ENCODE measurements at regions not wholly inside any gene's neighbourhood (a gene's known extent, or its start where the extent isn't known, plus 50 kb on each side); places are given as distances from the start of the nearest gene placed in this dataset.
A peak's percentile ranks its signal among the peaks of the same experiment; 100 is the strongest.

DNA sequence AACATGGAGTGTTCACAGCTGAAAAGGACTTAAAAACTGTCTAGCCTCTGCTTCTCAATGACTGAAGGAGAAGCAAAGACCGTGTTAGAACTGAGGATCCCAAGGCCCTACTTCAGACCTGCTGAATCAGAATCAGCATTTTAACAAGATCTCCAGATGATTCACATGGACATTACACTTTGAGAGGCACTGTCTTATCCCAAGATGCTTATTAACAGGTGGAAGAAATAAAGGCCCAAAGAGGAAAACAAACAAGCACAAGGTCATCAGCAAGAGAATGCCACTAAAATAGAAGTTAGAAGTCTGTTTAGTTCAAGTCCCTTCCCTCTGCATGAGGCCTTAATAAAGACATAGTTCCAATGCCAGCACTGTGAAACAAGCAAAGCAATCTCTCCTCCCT, 191.4 kb upstream of the BCL6 start:
- Histone ChIP-seq H3K36me3 (ENCODE audit: control insufficient read depth in 3 of 3, insufficient read depth in 3 of 3, low read length in 3 of 3) (no peaks in the 10 kb centered on the region), H3K4me3 (ENCODE audit: low read length in 3 of 3) (no peak overlapping the region), H3K27ac (ENCODE audit: low read depth, low read length) (peak overlapping the region; percentile 79), H3K4me1 (ENCODE audit: control insufficient read depth in 3 of 3, insufficient read depth in 3 of 3, low read length in 3 of 3) (peaks cover 15 to 24% (median 18%) of the 10 kb centered on the region in 3 donors), H3K9me3 (ENCODE audit: control insufficient read depth in 3 of 3, low read length in 3 of 3) (no peaks in the 10 kb centered on the region), H3K9ac (ENCODE audit: low read depth in 1 of 3, low read length in 3 of 3) (no peak overlapping the region), H3K27me3 (ENCODE audit: control insufficient read depth in 3 of 3, insufficient read depth in 3 of 3, low read length in 3 of 3) (no peaks in the 10 kb centered on the region)

DNA sequence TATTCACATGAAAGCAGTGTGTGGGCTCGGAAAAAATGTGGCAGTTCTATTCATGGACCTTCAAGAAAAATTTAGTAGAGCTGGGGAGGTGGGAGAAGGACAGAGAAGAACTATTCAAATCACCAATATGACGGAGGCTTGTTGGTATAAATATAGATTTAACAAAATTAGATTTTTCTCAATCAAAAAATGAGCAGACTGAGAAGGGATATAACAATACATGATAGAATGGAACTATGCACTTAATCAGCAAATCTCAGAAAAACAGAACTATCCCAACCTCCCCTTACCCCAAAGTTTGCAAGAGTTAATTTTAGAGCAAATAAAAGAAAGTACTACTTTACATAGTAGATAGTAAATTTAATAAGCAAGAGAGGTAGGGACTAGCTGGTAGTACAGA, 194.6 kb upstream of the BCL6 start:
- Histone ChIP-seq H3K4me3 (ENCODE audit: low read length in 3 of 3) (no peak overlapping the region), H3K27me3 (ENCODE audit: control insufficient read depth in 3 of 3, insufficient read depth in 3 of 3, low read length in 3 of 3) (no peaks in the 10 kb centered on the region), H3K9ac (ENCODE audit: low read depth in 1 of 3, low read length in 3 of 3) (no peak overlapping the region), H3K9me3 (ENCODE audit: control insufficient read depth in 3 of 3, low read length in 3 of 3) (no peaks in the 10 kb centered on the region), H3K27ac (ENCODE audit: low read depth, low read length) (no peak overlapping the region), H3K36me3 (ENCODE audit: control insufficient read depth in 3 of 3, insufficient read depth in 3 of 3, low read length in 3 of 3) (no peaks in the 10 kb centered on the region), H3K4me1 (ENCODE audit: control insufficient read depth in 3 of 3, insufficient read depth in 3 of 3, low read length in 3 of 3) (peaks cover 22 to 36% (median 30%) of the 10 kb centered on the region in 3 donors)

DNA sequence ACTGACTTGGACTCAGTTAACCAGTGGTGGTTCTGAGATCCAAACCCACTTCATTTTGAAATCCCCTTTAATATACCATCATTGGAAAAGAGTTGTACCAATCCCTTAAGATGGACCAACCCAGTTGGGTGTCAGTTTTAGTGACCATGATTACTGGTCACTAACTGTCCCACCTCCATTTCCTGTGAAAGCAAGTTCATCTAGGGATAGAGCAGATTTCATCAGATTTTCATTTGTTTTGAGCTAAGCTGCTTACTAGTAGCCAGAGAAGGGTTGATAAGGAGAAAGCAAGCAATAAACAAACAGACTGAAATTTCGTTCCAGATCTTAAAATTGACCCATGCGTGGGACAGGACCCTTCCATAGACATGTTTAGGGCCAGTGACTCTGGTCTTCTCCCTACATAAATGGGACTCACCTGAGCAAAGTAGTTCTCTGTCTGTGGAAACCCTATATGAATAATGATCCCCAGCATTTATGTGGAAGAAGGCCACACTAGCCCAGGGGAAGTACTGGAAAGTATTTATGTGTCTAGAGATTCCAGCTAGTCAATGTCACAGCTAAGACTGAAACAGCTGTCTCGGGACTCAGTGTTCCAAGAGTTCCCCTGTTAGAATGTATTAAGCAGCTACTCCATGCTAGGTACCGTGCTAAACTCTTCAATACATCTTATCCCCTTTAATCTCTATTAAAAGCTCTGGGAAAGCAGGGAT, 196.0 kb upstream of the BCL6 start:
- peak overlapping the region; percentile 82 for H3K27ac ChIP-seq (ENCODE audit: low read depth, low read length)
- no peak overlapping the region for H3K9ac ChIP-seq (ENCODE audit: low read depth in 1 of 3, low read length in 3 of 3)

DNA sequence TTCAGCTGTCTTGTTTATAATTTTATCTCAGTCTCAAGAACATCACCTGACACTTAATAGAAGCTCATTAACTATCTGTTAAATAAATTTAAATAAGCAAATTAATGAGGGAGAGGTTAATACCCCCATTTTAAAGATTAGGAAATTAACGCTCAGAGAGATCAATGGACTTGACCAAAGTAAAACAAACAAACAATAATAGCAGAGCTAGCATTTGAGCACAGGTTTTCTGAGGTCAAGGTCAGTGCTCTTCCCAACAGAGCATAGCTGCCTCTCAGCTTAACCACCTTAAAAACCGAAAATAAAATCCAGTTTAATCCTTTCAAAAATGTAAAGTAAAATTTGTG, 196.6 kb upstream of the BCL6 start:
- Histone ChIP-seq H3K27ac (ENCODE audit: low read depth, low read length) (peak overlapping the region; percentile 82), H3K9me3 (ENCODE audit: control insufficient read depth in 3 of 3, low read length in 3 of 3) (no peaks in the 10 kb centered on the region), H3K36me3 (ENCODE audit: control insufficient read depth in 3 of 3, insufficient read depth in 3 of 3, low read length in 3 of 3) (no peaks in the 10 kb centered on the region), H3K4me1 (ENCODE audit: control insufficient read depth in 3 of 3, insufficient read depth in 3 of 3, low read length in 3 of 3) (peaks cover 21 to 34% (median 33%) of the 10 kb centered on the region in 3 donors), H3K9ac (ENCODE audit: low read depth in 1 of 3, low read length in 3 of 3) (no peak overlapping the region), H3K27me3 (ENCODE audit: control insufficient read depth in 3 of 3, insufficient read depth in 3 of 3, low read length in 3 of 3) (no peaks in the 10 kb centered on the region), H3K4me3 (ENCODE audit: low read length in 3 of 3) (no peak overlapping the region)

More for the DNA sequence above, 196.0 kb upstream of the BCL6 start:
- Histone ChIP-seq H3K36me3 (ENCODE audit: control insufficient read depth in 3 of 3, insufficient read depth in 3 of 3, low read length in 3 of 3) (no peaks in the 10 kb centered on the region), H3K27me3 (ENCODE audit: control insufficient read depth in 3 of 3, insufficient read depth in 3 of 3, low read length in 3 of 3) (no peaks in the 10 kb centered on the region), H3K4me1 (ENCODE audit: control insufficient read depth in 3 of 3, insufficient read depth in 3 of 3, low read length in 3 of 3) (peaks cover 17 to 34% (median 33%) of the 10 kb centered on the region in 3 donors), H3K9me3 (ENCODE audit: control insufficient read depth in 3 of 3, low read length in 3 of 3) (no peaks in the 10 kb centered on the region), H3K4me3 (ENCODE audit: low read length in 3 of 3) (no peak overlapping the region)

DNA sequence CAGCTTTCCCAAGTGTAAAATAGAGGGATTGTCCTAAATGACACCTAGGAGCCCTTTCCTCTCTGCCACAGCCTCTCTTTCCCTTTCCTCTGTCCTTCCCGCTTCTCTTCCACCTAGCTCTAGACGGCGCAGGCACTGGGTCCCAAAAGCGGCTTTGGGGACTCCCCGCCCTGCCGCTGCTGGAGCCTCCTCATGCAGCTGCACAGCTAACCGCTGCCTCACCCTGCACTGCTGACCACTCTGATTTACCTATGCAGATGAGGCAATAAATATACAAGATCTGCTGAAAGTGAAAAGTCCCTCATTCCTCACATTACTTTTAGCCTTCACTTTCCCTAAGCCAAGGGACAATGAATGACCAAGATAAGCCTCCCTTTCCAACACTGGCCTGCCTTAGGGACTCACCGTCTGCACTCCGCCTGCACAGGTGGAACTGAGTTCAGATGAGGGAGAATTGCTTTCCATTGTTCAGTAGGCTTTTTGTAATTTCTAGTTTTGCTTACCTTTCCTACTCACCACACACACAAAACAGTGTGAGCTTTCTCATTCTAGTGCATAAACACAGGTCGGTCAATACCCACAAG, 197.5 kb upstream of the BCL6 start:
- no peak overlapping the region for H3K9ac ChIP-seq (ENCODE audit: low read depth in 1 of 3, low read length in 3 of 3)
- H3K27ac ChIP-seq (ENCODE audit: low read depth, low read length) = no peak overlapping the region
- H3K9me3 ChIP-seq (ENCODE audit: control insufficient read depth in 3 of 3, low read length in 3 of 3) = no peaks in the 10 kb centered on the region

DNA sequence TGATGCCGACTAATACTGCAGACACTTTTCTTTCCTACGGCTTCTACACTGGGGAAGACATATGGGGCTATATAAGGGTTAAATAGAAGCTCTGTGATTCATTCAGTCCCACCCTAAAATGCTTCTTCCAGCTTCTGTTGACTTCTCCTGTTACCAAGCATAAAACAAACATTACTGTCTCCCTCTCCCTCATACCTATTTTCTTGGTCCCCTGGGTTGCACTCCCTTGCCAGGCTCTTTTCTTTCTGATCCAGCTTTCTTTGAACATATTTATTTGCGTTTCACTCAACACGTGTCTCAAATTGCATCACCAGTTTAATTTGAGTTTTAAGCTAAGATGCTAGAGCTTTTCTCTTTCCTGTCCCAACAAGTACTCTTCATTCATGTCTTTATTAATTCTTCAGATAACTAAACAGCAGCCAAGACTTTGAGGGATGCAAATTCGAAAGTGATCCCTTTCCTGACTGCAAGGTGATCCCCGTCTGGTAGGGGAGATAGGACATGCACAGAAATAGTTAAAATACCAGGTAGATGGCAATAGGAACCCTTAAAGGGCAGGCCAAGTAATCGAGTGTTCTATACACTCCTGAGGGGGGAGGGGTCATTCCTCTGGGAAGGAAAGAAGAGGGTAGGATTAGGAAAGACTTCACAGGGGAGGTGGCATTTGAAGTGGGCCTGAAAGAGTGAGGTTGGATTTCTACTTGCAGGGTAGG, 198.6 kb upstream of the BCL6 start:
- H3K27me3 ChIP-seq (ENCODE audit: control insufficient read depth in 3 of 3, insufficient read depth in 3 of 3, low read length in 3 of 3) = no peaks in the 10 kb centered on the region
- no peak overlapping the region for H3K4me3 ChIP-seq (ENCODE audit: low read length in 3 of 3)
- H3K36me3 ChIP-seq (ENCODE audit: control insufficient read depth in 3 of 3, insufficient read depth in 3 of 3, low read length in 3 of 3) = no peaks in the 10 kb centered on the region
- H3K27ac ChIP-seq (ENCODE audit: low read depth, low read length) = no peak overlapping the region
- no peak overlapping the region for H3K9ac ChIP-seq (ENCODE audit: low read depth in 1 of 3, low read length in 3 of 3)
- no peaks in the 10 kb centered on the region for H3K9me3 ChIP-seq (ENCODE audit: control insufficient read depth in 3 of 3, low read length in 3 of 3)
- H3K4me1 ChIP-seq (ENCODE audit: control insufficient read depth in 3 of 3, insufficient read depth in 3 of 3, low read length in 3 of 3) = peaks cover 35 to 52% (median 47%) of the 10 kb centered on the region in 3 donors

More for the DNA sequence above, 197.5 kb upstream of the BCL6 start:
- no peaks in the 10 kb centered on the region for H3K36me3 ChIP-seq (ENCODE audit: control insufficient read depth in 3 of 3, insufficient read depth in 3 of 3, low read length in 3 of 3)
- peaks cover 30 to 43% (median 42%) of the 10 kb centered on the region in 3 donors for H3K4me1 ChIP-seq (ENCODE audit: control insufficient read depth in 3 of 3, insufficient read depth in 3 of 3, low read length in 3 of 3)
- H3K27me3 ChIP-seq (ENCODE audit: control insufficient read depth in 3 of 3, insufficient read depth in 3 of 3, low read length in 3 of 3) = no peaks in the 10 kb centered on the region
- no peak overlapping the region for H3K4me3 ChIP-seq (ENCODE audit: low read length in 3 of 3)

DNA sequence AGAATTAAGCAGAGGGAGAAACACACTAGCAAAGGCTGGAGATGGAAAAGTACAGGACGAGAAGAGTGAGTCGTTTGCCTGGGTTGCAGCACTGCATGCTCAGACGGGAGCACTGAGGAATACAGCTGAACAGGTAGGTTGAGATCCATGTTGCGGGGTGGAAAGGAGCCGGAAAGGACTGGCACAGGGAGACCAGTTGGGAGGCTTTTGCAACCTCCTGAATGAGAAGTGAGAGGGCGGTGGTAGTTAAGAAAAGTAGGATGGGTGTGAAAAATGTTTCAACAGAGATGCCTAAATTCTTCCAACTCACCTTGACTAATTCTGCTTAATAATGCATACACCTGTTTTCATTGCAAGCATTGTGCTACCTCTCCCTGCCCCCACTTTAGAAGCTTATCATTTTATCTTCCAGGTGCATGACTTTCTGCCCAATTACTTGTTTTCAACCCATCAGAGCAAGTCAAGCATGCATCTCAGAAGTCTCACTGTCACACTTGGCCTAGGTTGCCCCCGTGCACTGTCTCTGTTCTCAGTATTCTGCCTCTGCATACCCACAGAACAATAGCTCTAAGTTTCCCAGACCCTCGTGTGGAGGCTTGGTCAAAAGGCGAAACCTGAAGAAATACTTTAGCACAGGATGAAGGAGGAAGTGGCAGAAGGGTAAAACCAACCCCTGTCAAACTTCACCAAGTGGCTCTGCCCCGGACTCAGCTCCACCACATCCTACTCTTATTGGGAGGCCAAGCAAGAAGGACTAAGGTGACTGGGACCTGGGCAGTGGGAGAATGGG, 199.3 kb upstream of the BCL6 start:
- Histone ChIP-seq H3K4me1 (ENCODE audit: control insufficient read depth in 3 of 3, insufficient read depth in 3 of 3, low read length in 3 of 3) (peaks cover 40 to 60% (median 55%) of the 10 kb centered on the region in 3 donors), H3K27me3 (ENCODE audit: control insufficient read depth in 3 of 3, insufficient read depth in 3 of 3, low read length in 3 of 3) (no peaks in the 10 kb centered on the region), H3K9me3 (ENCODE audit: control insufficient read depth in 3 of 3, low read length in 3 of 3) (no peaks in the 10 kb centered on the region), H3K4me3 (ENCODE audit: low read length in 3 of 3) (no peak overlapping the region), H3K36me3 (ENCODE audit: control insufficient read depth in 3 of 3, insufficient read depth in 3 of 3, low read length in 3 of 3) (no peaks in the 10 kb centered on the region), H3K27ac (ENCODE audit: low read depth, low read length) (no peak overlapping the region), H3K9ac (ENCODE audit: low read depth in 1 of 3, low read length in 3 of 3) (no peak overlapping the region)

DNA sequence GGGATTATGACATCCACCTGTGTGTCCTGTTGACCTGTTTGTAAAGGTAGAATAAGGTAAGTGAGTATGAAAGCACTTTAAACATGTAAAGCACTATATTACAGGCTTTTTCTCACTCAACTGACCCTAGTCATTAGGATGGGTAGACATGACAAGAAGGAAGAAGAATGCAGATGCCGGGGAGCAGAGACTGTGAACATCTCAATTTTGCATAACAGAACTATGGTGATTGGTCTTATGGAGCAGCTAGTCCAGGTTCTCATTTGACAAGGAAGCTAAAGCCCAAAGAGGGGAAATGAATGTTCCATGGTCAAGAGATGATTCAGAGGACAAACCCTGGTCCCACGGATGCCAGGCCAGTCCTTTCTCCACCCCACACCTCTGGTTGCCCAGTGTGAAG, 200.1 kb upstream of the BCL6 start:
- H3K27me3 ChIP-seq (ENCODE audit: control insufficient read depth in 3 of 3, insufficient read depth in 3 of 3, low read length in 3 of 3) = no peaks in the 10 kb centered on the region
- H3K4me1 ChIP-seq (ENCODE audit: control insufficient read depth in 3 of 3, insufficient read depth in 3 of 3, low read length in 3 of 3) = peaks cover 41 to 66% (median 57%) of the 10 kb centered on the region in 3 donors
- H3K4me3 ChIP-seq (ENCODE audit: low read length in 3 of 3) = no peak overlapping the region
- no peaks in the 10 kb centered on the region for H3K9me3 ChIP-seq (ENCODE audit: control insufficient read depth in 3 of 3, low read length in 3 of 3)
- H3K36me3 ChIP-seq (ENCODE audit: control insufficient read depth in 3 of 3, insufficient read depth in 3 of 3, low read length in 3 of 3) = no peaks in the 10 kb centered on the region
- no peak overlapping the region for H3K9ac ChIP-seq (ENCODE audit: low read depth in 1 of 3, low read length in 3 of 3)
- no peak overlapping the region for H3K27ac ChIP-seq (ENCODE audit: low read depth, low read length)

DNA sequence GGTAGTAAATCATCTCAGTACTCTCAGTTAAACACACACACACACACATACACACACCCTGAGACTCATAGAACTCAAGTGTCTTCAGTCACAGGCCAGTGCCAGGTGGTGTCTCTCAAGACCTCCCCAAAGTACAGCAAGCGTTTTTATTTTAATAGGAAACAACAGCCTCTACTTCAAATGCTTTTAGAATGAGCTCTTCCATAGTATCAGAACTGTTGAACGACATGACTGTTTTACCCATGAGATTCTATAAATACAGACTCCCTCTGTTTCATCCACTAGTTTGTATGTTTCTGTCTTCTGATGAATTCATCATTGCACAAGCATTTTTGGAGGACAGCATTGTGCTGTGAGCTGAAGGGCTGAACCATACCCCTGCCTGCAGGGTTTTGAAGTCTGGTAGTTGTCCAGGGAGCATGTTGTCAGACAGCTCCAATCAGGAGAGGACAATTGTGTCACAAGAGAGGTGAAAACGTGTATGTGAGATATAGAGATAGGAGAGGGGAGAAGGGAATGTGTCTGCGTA, 201.0 kb upstream of the BCL6 start:
- Histone ChIP-seq H3K9me3 (ENCODE audit: control insufficient read depth in 3 of 3, low read length in 3 of 3) (no peaks in the 10 kb centered on the region), H3K27me3 (ENCODE audit: control insufficient read depth in 3 of 3, insufficient read depth in 3 of 3, low read length in 3 of 3) (no peaks in the 10 kb centered on the region), H3K4me1 (ENCODE audit: control insufficient read depth in 3 of 3, insufficient read depth in 3 of 3, low read length in 3 of 3) (peaks cover 40 to 68% (median 56%) of the 10 kb centered on the region in 3 donors), H3K9ac (ENCODE audit: low read depth in 1 of 3, low read length in 3 of 3) (no peak overlapping the region), H3K4me3 (ENCODE audit: low read length in 3 of 3) (no peak overlapping the region), H3K27ac (ENCODE audit: low read depth, low read length) (peak overlapping the region; percentile 95), H3K36me3 (ENCODE audit: control insufficient read depth in 3 of 3, insufficient read depth in 3 of 3, low read length in 3 of 3) (no peaks in the 10 kb centered on the region)

All from skeletal muscle tissue (tissue), 3 donors.